22Rv1 (cell line): ENCODE measurements at regions not wholly inside any gene's neighbourhood (a gene's known extent, or its start where the extent isn't known, plus 50 kb on each side); places are given as distances from the start of the nearest gene placed in this dataset.
"Not testable (repeated sequence)": the region's sequence is repeated elsewhere in the genome, so short reads cannot be mapped to it uniquely, and the experiment has no call there.

Source experiments
- CTCF ChIP-seq: fragments of 450-650 bp; IDR thresholded peaks from 2 replicates; pipeline ENCODE4 v1.5.1; 2017; ENCODE audit warnings: mild to moderate bottlenecking
- ZFX ChIP-seq: fragments of 450-650 bp; IDR thresholded peaks from 2 replicates; pipeline ENCODE4 v1.6.1; 2017; ENCODE audit warnings: antibody characterized with exemption, borderline replicate concordance

DNA sequence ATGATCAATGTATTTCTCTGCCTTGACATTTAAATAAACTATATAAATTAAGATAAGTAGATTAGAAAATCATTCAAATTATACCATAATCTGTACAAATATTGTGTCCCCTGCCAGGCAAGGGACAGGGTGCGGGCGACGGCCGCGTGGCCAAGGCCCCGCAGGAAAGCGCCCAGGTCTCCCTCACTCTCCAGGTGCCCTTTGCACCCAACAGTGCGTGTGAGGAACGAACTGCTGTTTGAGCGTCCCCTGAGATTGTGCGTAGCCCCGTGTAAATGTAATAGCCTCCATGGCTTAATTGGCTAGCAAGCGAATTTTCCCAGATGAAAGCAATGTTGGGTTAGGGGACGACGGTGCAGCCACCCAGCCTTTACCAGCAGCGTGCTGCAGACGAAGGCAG lies 161.4 kb downstream of the SYT15 start:
- TF ChIP-seq CTCF, ZFX: not testable (repeated sequence)
